MM.1S (cell line): ENCODE measurements at regions not wholly inside any gene's neighbourhood (a gene's known extent, or its start where the extent isn't known, plus 50 kb on each side); places are given as distances from the start of the nearest gene placed in this dataset.

Experiments used
- EZH2 ChIP-seq: fragments of 300-600 bp; sonication (generic); optimal IDR thresholded peaks from 2 replicates; pipeline ENCODE3; 2017; ENCODE audit warnings: low read depth, mild to moderate bottlenecking, antibody characterized with exemption, low read length, mixed read lengths
- EZH2phosphoT487 ChIP-seq: fragments of 300-600 bp; sonication (generic); IDR thresholded peaks from 2 replicates; pipeline ENCODE4 v1.6.1; 2018; ENCODE audit warnings: antibody characterized with exemption, low read length
- TF ChIP-seq, protein P1 (sequence below): fragments of 300-600 bp; sonication (generic); IDR thresholded peaks from 2 replicates; pipeline ENCODE4 v1.5.1; 2016; ENCODE audit warnings: antibody characterized with exemption, low read length, mixed read lengths

DNA sequence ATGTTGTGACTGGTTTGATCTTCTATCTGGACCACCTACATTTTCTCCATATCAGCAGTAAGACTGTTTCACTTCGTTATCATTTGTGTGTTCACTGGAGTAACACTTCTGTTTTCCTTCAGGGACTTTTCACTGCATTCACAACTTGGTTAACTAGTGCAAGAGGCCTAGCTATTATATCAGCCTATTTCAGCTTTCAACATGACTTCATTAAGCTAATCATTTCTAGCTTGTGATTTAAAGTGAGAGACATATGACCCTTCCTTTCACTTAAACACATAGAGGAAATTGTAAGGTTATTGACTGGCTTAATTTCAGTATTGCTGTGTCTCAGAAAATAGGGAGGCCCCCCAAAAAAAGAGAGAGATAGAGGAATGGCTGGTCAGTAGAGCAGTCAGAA is 622.8 kb upstream of the NRSN1 start:
- TF ChIP-seq EZH2 (no peak), EZH2phosphoT487 (no peak)
- TF ChIP-seq, protein P1, sequence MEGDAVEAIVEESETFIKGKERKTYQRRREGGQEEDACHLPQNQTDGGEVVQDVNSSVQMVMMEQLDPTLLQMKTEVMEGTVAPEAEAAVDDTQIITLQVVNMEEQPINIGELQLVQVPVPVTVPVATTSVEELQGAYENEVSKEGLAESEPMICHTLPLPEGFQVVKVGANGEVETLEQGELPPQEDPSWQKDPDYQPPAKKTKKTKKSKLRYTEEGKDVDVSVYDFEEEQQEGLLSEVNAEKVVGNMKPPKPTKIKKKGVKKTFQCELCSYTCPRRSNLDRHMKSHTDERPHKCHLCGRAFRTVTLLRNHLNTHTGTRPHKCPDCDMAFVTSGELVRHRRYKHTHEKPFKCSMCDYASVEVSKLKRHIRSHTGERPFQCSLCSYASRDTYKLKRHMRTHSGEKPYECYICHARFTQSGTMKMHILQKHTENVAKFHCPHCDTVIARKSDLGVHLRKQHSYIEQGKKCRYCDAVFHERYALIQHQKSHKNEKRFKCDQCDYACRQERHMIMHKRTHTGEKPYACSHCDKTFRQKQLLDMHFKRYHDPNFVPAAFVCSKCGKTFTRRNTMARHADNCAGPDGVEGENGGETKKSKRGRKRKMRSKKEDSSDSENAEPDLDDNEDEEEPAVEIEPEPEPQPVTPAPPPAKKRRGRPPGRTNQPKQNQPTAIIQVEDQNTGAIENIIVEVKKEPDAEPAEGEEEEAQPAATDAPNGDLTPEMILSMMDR = no peak
